GM06990 (cell line): ENCODE measurements at regions not wholly inside any gene's neighbourhood (a gene's known extent, or its start where the extent isn't known, plus 50 kb on each side); places are given as distances from the start of the nearest gene placed in this dataset.

Experiments used
- DNase-seq: peaks from one replicate; pipeline ENCODE4 v3.0.0-alpha.2; 2011; ENCODE audit not compliant: insufficient read length; ENCODE audit errors: extremely low read depth
- H3K27me3 ChIP-seq: replicated peaks from 2 replicates; pipeline ENCODE4 v1.6.0; 2011; ENCODE audit warnings: low read length; ENCODE audit not compliant: control insufficient read depth, insufficient read depth
- H3K36me3 ChIP-seq: 2 replicates; pipeline ENCODE4 v1.5.1; 2011; ENCODE audit warnings: low read length; ENCODE audit not compliant: control insufficient read depth, insufficient read depth
- H3K4me3 ChIP-seq: replicated peaks from 2 replicates; pipeline ENCODE4 v1.5.1; 2011; ENCODE audit warnings: low read depth, mild to moderate bottlenecking, control low read depth, low read length
- CTCF ChIP-seq: IDR thresholded peaks from 2 replicates; pipeline ENCODE4 v1.5.1; 2011; ENCODE audit warnings: low read length, control low read depth, mild to moderate bottlenecking, inconsistent platforms; ENCODE audit not compliant: insufficient read depth, poor library complexity, severe bottlenecking

- no peak for TF ChIP-seq CTCF
- Histone ChIP-seq H3K4me3 (no peak overlapping the region), H3K36me3 (no peaks in the 10 kb centered on the region), H3K27me3 (no peaks in the 10 kb centered on the region)
- no peak for DNase-seq
Observed at GRCh38 chr15:45827766-45828165, 192.9 kb downstream of the SQOR start.

DNA sequence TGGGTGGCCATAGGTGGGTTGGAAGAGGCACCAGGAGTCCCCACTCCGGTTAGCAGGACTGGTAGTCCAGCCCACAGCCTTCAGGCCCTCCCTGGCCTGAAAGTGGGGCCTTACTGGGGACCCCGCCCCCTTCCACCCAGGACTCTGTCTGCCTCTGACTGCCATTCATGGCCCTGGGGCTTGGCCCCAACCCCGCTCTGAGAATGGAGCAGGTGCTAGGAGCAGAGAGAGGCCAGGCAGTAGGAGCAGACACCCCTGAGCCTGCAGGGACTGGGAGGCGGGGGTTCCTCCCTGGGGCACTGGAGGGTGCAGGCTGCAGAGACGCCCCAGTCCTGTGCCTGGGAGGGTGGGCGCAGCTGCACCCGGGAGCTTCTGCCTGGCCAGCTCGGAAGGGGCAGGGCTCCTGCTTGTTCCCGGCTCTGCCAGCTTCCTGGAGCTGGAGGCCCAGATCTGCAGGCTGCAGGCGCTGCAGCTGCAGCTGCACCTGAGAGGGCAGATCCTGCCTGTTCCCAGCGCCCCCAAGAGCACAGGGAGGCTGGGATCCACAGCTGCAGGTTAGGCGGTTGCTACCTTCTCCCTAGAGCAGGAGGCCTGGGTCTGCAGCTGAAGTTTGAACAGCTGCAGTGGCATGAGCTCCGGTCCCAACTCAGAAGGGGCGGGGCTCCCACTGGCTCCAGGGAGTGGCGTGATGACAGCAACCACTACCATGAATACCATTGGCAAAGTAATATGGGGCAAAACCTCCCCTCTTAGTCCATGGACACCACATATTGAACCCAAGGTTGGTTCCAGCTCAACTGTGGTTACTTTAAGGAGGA is 194.7 kb downstream of the SQOR start:
- no peak for DNase-seq
- Histone ChIP-seq H3K36me3 (no peaks in the 10 kb centered on the region), H3K4me3 (no peak overlapping the region), H3K27me3 (no peaks in the 10 kb centered on the region)
- TF ChIP-seq CTCF = no peak

DNA sequence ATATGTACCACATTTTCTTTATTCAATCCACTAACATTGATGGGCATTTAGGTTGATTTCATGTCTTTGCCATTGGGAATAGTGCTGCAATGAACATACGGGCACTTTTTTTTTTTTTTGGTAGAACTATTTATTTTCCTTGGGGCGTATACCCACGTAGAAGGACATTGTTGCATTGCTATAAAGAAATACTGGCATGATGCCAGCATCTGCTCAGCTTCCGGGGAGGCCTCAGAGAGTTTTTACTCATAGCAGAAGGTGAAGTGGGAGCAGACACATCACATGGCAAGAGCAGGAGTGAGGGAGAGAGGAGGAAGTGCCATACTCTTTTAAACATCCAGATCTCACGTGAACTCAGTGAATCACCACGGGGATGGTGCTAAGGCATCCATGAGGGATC is 197.0 kb downstream of the SQOR start:
- TF ChIP-seq CTCF = no peak
- no peak overlapping the region for H3K4me3 ChIP-seq
- no peak for DNase-seq

DNA sequence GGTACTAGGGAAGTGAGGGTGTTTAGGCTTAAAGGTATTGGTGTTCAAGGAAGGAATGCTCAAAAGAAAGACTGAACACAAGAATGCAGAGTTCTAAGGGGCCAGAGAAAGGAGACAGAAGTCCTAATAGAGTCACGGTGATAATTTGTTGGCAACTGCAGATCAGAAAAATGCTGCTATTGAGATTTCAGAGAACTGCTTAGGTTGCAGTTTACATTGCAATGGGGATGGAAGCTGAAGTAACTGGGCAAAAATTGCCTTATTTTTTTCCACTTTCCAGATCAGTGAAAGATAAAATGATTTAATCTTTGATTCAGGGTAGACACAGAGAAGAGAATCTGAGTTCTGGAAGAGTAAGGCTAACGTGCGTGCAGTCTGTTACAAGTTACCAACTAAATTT is 199.8 kb downstream of the SQOR start:
- TF ChIP-seq CTCF = no peak
- H3K27me3 ChIP-seq = no peaks in the 10 kb centered on the region
- no peak for DNase-seq
- H3K36me3 ChIP-seq = no peaks in the 10 kb centered on the region
- H3K4me3 ChIP-seq = no peak overlapping the region

More for the DNA sequence above, 197.0 kb downstream of the SQOR start:
- Histone ChIP-seq H3K36me3 (no peaks in the 10 kb centered on the region), H3K27me3 (no peaks in the 10 kb centered on the region)

DNA sequence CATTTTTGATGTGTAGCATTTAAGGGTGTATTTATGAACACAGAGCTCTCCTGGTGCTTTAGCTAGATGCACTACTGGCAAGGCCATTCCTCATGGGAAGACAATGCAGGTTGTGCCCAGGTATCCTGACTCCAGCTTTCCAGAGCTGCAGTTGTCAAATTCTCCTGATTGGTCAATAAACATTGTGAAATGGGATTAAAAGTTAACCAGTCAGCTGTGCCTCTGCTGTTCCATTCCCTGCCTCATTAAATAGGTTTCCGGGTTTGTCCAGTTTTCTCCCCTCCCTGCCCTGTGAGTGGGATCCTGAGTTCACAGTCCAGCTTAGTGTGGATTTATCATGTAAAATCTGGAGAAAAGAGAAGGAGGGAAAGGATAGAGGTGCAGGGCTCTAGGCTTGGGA is 207.3 kb downstream of the SQOR start:
- no peak for TF ChIP-seq CTCF
- Histone ChIP-seq H3K36me3 (no peaks in the 10 kb centered on the region), H3K4me3 (no peak overlapping the region), H3K27me3 (no peaks in the 10 kb centered on the region)
- no peak for DNase-seq
